Heart left ventricle (tissue), 16 donors: ENCODE measurements at regions not wholly inside any gene's neighbourhood (a gene's known extent, or its start where the extent isn't known, plus 50 kb on each side); places are given as distances from the start of the nearest gene placed in this dataset.

ENCODE experiments used
- ATAC-seq, 4 donors: fragments of 200-7000 bp; cut with Tn5 transposase; one replicate each; pipeline ENCODE4 v1.9.1; 2020 to 2022; ENCODE audit warnings: moderate library complexity in 4 of 4, mild to moderate bottlenecking in 3 of 4, moderate number of reproducible peaks in 1 of 4
- DNase-seq, 5 donors: peaks; one replicate each; pipeline ENCODE4 v3.0.0-alpha.2; 2020
- H3K27ac ChIP-seq, 12 donors: fragments of 200-600 bp; sonication (generic) in 4 of 12; one replicate each; pipeline versions ENCODE4 v1.5.0 to v1.8.0; 2016 to 2022; ENCODE audit warnings: mild to moderate bottlenecking in 2 of 12
- H3K27me3 ChIP-seq, 9 donors: fragments of 200-600 bp; sonication (generic) in 2 of 9; one replicate each; pipeline versions ENCODE4 v1.5.1 to v1.8.0; 2016 to 2022; ENCODE audit warnings: mild to moderate bottlenecking in 3 of 9
- H3K36me3 ChIP-seq, 9 donors: fragments of 200-600 bp; sonication (generic) in 2 of 9; one replicate each; pipeline versions ENCODE4 v1.5.0 to v1.8.0; 2018 to 2022; ENCODE audit warnings: mild to moderate bottlenecking in 2 of 9
- H3K4me1 ChIP-seq, 12 donors: fragments of 200-600 bp; sonication (generic) in 4 of 12; one replicate each; pipeline versions ENCODE4 v1.5.0 to v1.8.0; 2016 to 2022; ENCODE audit warnings: mild to moderate bottlenecking in 3 of 12
- H3K4me3 ChIP-seq, 12 donors: fragments of 200-600 bp; sonication (generic) in 4 of 12; one replicate each; pipeline versions ENCODE4 v1.5.0 to v1.8.0; 2017 to 2022; ENCODE audit warnings: mild to moderate bottlenecking in 9 of 12, moderate library complexity in 4 of 12
- H3K9me3 ChIP-seq, 12 donors: fragments of 200-600 bp; sonication (generic) in 4 of 12; one replicate each; pipeline versions ENCODE4 v1.5.0 to v1.8.0; 2016 to 2022; ENCODE audit warnings: mild to moderate bottlenecking in 1 of 12
- CTCF ChIP-seq, 12 donors: fragments of 200-600 bp; sonication (generic) in 4 of 12; IDR thresholded peaks; one replicate each; pipeline versions ENCODE4 v1.5.0 to v1.8.0; 2018 to 2022; ENCODE audit warnings: antibody characterized with exemption in 12 of 12, mild to moderate bottlenecking in 5 of 12
- POLR2A ChIP-seq, 2 donors: fragments of 450-650 bp; IDR thresholded peaks; one replicate each; pipeline ENCODE4 v1.6.1; 2017; ENCODE audit warnings: antibody characterized with exemption in 2 of 2, mild to moderate bottlenecking in 2 of 2, moderate library complexity in 2 of 2
- WGBS, 4 donors: extraction: QIAGEN DNeasy Blood & Tissue Kit in 2 of 4; methylation state at CpG; one replicate each; pipeline versions ENCODE4 v1.1.5 to v1.1.7; 2013 to 2018; 5-methylcytosine and 5-hydroxymethylcytosine counted together
- intact Hi-C, 10 donors: fragments of 100-400 bp; cut with DNase I; formaldehyde crosslinking; loops; one replicate each; pipeline versions ENCODE4 v1.11.1 to v1.14.2; 2022
- donor health status: ischemic (EF 13 %, LVEDD 7.1; RV severe dilation, severe dysfunction).
- donor health status: healthy with polysubstance abuse.
- donor health status: DM: no; HTN: yes; CAD: no.
- donor health status: DM: no; HTN: no; CAD: no.
- donor health status: ischemic (EF 25% LVEDD 6.9; RV normal size, moderate dysfunction).
- donor health status: ischemic (EF 25% LVEDD 5.7; RV mildly dilated, moderate dysfunction).
- donor health status: healthy.
- donor health status: DM: yes; HTN: yes; CAD: no.
- donor health status: ischemic (EF 35%, LVEDD 5.7; RV mildly dilated, moderate dysfunction).
- donor health status: nonischemic (EF 11% LVEDD 7.7; RV severe dilation, severe dysfunction).
- donor health status: DM: yes; HTN: yes; CAD: no.
- donor health status: PGD.
- donor health status: ischemic (EF 29% LVEDD 5.4; RV normal size, mild dysfunction).
- donor health status: nonischemic (EF 23%, LVEDD 6.1; RV moderate dilation, normal function).

DNA sequence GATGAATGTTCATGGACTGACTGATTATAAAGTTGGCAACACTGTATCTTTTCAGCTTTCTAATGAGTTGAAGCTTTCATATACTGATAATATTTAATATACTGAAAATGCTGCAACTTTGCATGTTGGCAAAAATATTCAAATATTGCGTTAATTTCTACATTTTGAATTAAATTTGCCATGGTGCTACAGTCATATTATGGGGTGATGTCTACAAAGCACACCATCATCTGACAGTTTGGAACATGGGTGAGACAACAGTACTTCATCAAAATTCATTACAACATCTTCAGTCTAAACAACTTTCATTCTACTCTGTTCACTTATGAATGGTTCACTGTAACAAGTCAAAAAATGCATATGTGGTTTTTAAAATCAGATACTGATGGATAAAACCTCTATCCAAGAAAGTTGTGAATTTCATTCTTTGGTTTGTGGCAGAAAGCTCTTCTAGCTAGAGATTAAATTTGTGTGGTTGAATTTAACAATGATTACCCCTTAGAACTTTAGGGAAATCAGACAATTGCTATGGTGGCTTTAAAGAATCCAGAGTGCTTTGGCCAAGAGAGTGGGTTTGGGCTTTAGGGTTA, 136.4 kb downstream of the TMEM26 start:
- H3K9me3 ChIP-seq, result peaks cover 0 to 10% (median 0%) of the 10 kb centered on the region in 12 donors
- WGBS, 4 donors, result 90 to 95% (median 94%) methylated on average over 1 of the region's 1 CpG
- intact Hi-C loops, result no loop called here

DNA sequence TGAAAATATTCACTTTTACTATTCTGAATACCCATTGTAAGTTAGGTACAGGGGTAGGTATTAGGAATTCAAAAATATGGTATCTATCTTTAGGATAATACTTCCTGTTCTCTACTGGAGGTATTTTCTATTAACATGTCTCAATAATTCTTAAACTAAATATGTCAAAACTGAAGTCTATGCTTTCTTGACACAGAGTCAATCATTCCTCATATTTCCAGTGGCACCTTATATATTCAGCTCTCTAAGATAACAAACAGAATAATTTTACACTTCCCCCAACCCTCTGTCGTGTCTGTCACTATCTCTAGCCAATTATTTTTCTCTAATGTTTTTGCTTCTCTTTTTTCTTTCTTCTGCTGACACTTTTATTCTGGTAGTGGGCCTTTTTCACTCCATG, 138.9 kb downstream of the TMEM26 start:
- H3K4me3 ChIP-seq, result no peak overlapping the region
- H3K27me3 ChIP-seq, result no peaks in the 10 kb centered on the region
- H3K9me3 ChIP-seq, result peaks cover 0 to 16% (median 0%) of the 10 kb centered on the region in 12 donors
- intact Hi-C loops, result no loop called here
- TF ChIP-seq CTCF (IDR thresholded peaks at IDR 0.05) (no peak), POLR2A (IDR thresholded peaks at IDR 0.05) (no peak)
- WGBS, 4 donors, result 73 to 78% (median 74%) methylated on average over 1 of the region's 1 CpG
- H3K36me3 ChIP-seq, result no peaks in the 10 kb centered on the region
- ATAC-seq, result no peak
- peaks cover 0 to 10% (median 0%) of the 10 kb centered on the region in 12 donors for H3K4me1 ChIP-seq
- DNase-seq, result no peak
- H3K27ac ChIP-seq, result no peak overlapping the region

More for the DNA sequence above, 136.4 kb downstream of the TMEM26 start:
- Histone ChIP-seq H3K36me3 (no peaks in the 10 kb centered on the region), H3K27me3 (no peaks in the 10 kb centered on the region), H3K4me1 (peaks cover 0 to 10% (median 0%) of the 10 kb centered on the region in 12 donors), H3K27ac (no peak overlapping the region), H3K4me3 (no peak overlapping the region)
- DNase-seq, result no peak
- no peak for TF ChIP-seq POLR2A (IDR thresholded peaks at IDR 0.05)
- ATAC-seq, result no peak

- peaks cover 0 to 10% (median 0%) of the 10 kb centered on the region in 12 donors for H3K4me1 ChIP-seq
- TF ChIP-seq POLR2A (IDR thresholded peaks at IDR 0.05) (no peak), CTCF (IDR thresholded peaks at IDR 0.05) (no peak)
- DNase-seq (no peak), ATAC-seq (no peak)
- H3K27ac ChIP-seq, result no peak overlapping the region
- H3K4me3 ChIP-seq, result no peak overlapping the region
- H3K36me3 ChIP-seq, result no peaks in the 10 kb centered on the region
- intact Hi-C loops, result no loop called here
- peaks cover 0 to 16% (median 0%) of the 10 kb centered on the region in 12 donors for H3K9me3 ChIP-seq
- H3K27me3 ChIP-seq, result no peaks in the 10 kb centered on the region
Measured at GRCh38 chr10:61313460-61313859, 139.7 kb downstream of the TMEM26 start.

GRCh38 chr10:61304746-61305145, 148.4 kb downstream of the TMEM26 start:
- H3K4me3 ChIP-seq, result no peak overlapping the region
- intact Hi-C loops, result no loop called here
- TF ChIP-seq POLR2A (IDR thresholded peaks at IDR 0.05) (no peak), CTCF (IDR thresholded peaks at IDR 0.05) (no peak)
- H3K4me1 ChIP-seq, result no peaks in the 10 kb centered on the region
- ATAC-seq (no peak), DNase-seq (no peak)
- H3K27me3 ChIP-seq, result no peaks in the 10 kb centered on the region
- no peak overlapping the region for H3K27ac ChIP-seq
- no peaks in the 10 kb centered on the region for H3K9me3 ChIP-seq
- 91 to 96% (median 93%) methylated on average over 3 of the region's 3 CpGs for WGBS, 4 donors
- H3K36me3 ChIP-seq, result no peaks in the 10 kb centered on the region

GRCh38 chr10:61302124-61302523, 151.1 kb downstream of the TMEM26 start:
- ATAC-seq, result no peak
- intact Hi-C loops, result no loop called here
- no peak for DNase-seq
- Histone ChIP-seq H3K27ac (no peak overlapping the region), H3K36me3 (no peaks in the 10 kb centered on the region), H3K4me3 (no peak overlapping the region), H3K9me3 (peaks cover 0 to 19% (median 0%) of the 10 kb centered on the region in 12 donors), H3K4me1 (no peaks in the 10 kb centered on the region), H3K27me3 (no peaks in the 10 kb centered on the region)
- TF ChIP-seq POLR2A (IDR thresholded peaks at IDR 0.05), result no peak
- TF ChIP-seq CTCF (IDR thresholded peaks at IDR 0.05), result no peak
